ENCODE measurements at regions not wholly inside any gene's neighbourhood (a gene's known extent, or its start where the extent isn't known, plus 50 kb on each side); places are given as distances from the start of the nearest gene placed in this dataset.
A peak's percentile ranks its signal among the peaks of the same experiment; 100 is the strongest.

GRCh38 chr6:9420316-9421015, 985.1 kb upstream of the SLC35B3 start:
- intact Hi-C loops (cut with DNase I), result no loop called here
- no peak overlapping the region for H3K27ac ChIP-seq
- H3K4me1 ChIP-seq, result no peaks in the 10 kb centered on the region
- no peak overlapping the region for H3K4me3 ChIP-seq
- no peaks in the 10 kb centered on the region for H3K36me3 ChIP-seq
- no peaks in the 10 kb centered on the region for H3K9me3 ChIP-seq
- no peak for ATAC-seq
- no peak for TF ChIP-seq CTCF (IDR thresholded peaks at IDR 0.05)
- no peak for DNase-seq
- H3K27me3 ChIP-seq (ENCODE audit: low read depth), result no peaks in the 10 kb centered on the region

- no peak for ATAC-seq
- H3K4me3 ChIP-seq, result no peak overlapping the region
- H3K36me3 ChIP-seq, result no peaks in the 10 kb centered on the region
- no peaks in the 10 kb centered on the region for H3K4me1 ChIP-seq
- no peaks in the 10 kb centered on the region for H3K27me3 ChIP-seq (ENCODE audit: low read depth)
- intact Hi-C loops (cut with DNase I), result no loop called here
- H3K9me3 ChIP-seq, result no peaks in the 10 kb centered on the region
- H3K27ac ChIP-seq, result no peak overlapping the region
- no peak for TF ChIP-seq CTCF (IDR thresholded peaks at IDR 0.05)
- no peak for DNase-seq
Measured at GRCh38 chr6:9417400-9417799, 982.1 kb upstream of the SLC35B3 start.

- TF ChIP-seq CTCF (IDR thresholded peaks at IDR 0.05), result peak; percentile 48
- intact Hi-C loops (cut with DNase I), result no loop called here
- DNase-seq (no peak), ATAC-seq (peak in 1 of 2 donors; percentile 54)
- H3K4me3 ChIP-seq, result no peak overlapping the region
- no peaks in the 10 kb centered on the region for H3K4me1 ChIP-seq
- H3K36me3 ChIP-seq, result no peaks in the 10 kb centered on the region
- H3K9me3 ChIP-seq, result no peaks in the 10 kb centered on the region
- H3K27me3 ChIP-seq (ENCODE audit: low read depth), result no peaks in the 10 kb centered on the region
- H3K27ac ChIP-seq, result no peak overlapping the region
Measured at GRCh38 chr6:9412951-9413559, 977.7 kb upstream of the SLC35B3 start.

GRCh38 chr6:9409126-9409525, 973.8 kb upstream of the SLC35B3 start:
- no peak for DNase-seq
- no peak for ATAC-seq

GRCh38 chr6:9408402-9409117, 973.2 kb upstream of the SLC35B3 start:
- no peak overlapping the region for H3K4me3 ChIP-seq
- no peaks in the 10 kb centered on the region for H3K27me3 ChIP-seq (ENCODE audit: low read depth)
- no peaks in the 10 kb centered on the region for H3K9me3 ChIP-seq
- H3K4me1 ChIP-seq, result no peaks in the 10 kb centered on the region
- no peak overlapping the region for H3K27ac ChIP-seq
- intact Hi-C loops (cut with DNase I), result no loop called here
- no peaks in the 10 kb centered on the region for H3K36me3 ChIP-seq
- no peak for DNase-seq
- TF ChIP-seq CTCF (IDR thresholded peaks at IDR 0.05), result no peak
- ATAC-seq, result no peak

More at GRCh38 chr6:9409126-9409525, 973.8 kb upstream of the SLC35B3 start:
- TF ChIP-seq CTCF (IDR thresholded peaks at IDR 0.05), result no peak
- H3K4me1 ChIP-seq, result no peaks in the 10 kb centered on the region
- H3K27me3 ChIP-seq (ENCODE audit: low read depth), result no peaks in the 10 kb centered on the region
- H3K9me3 ChIP-seq, result no peaks in the 10 kb centered on the region
- H3K4me3 ChIP-seq, result no peak overlapping the region
- intact Hi-C loops (cut with DNase I), result no loop called here
- H3K36me3 ChIP-seq, result no peaks in the 10 kb centered on the region
- H3K27ac ChIP-seq, result no peak overlapping the region

All from lower lobe of right lung (tissue), 2 donors.